WTC11 (cell line): ENCODE measurements at regions not wholly inside any gene's neighbourhood (a gene's known extent, or its start where the extent isn't known, plus 50 kb on each side); places are given as distances from the start of the nearest gene placed in this dataset.

ENCODE experiments used
- ATAC-seq: fragments of 200-7000 bp; cut with Tn5 transposase; 2 replicates; pipeline ENCODE4 v1.10.0; 2021; ENCODE audit warnings: mild to moderate bottlenecking, moderate library complexity
- CTCF ChIA-PET: fragments of 300-600 bp; sonication (Branson Sonifier 250); formaldehyde crosslinking; loops from one replicate; lab custom pipeline; 2021; ENCODE audit warnings: antibody characterized with exemption; lab: Charles Lee
- POLR2A ChIA-PET: fragments of 350-600 bp; sonication (Branson Sonifier 250); formaldehyde crosslinking; loops from one replicate; lab custom pipeline; 2021; ENCODE audit warnings: antibody characterized with exemption; lab: Charles Lee
- DNase-seq: peaks from one replicate; pipeline ENCODE4 v3.0.0; 2021; ENCODE audit warnings: low spot score
- H3K27ac Mint-ChIP-seq: 2 replicates; pipeline ENCODE4 v1.8.0; 2021; ENCODE audit warnings: mixed read lengths
- H3K27me3 Mint-ChIP-seq: 2 replicates; pipeline ENCODE4 v1.8.0; 2021; ENCODE audit warnings: low read depth, mild to moderate bottlenecking, moderate library complexity, mixed read lengths
- H3K36me3 Mint-ChIP-seq: 2 replicates; pipeline ENCODE4 v1.8.0; 2021; ENCODE audit warnings: mixed read lengths
- H3K4me1 Mint-ChIP-seq: 2 replicates; pipeline ENCODE4 v1.8.0; 2022; ENCODE audit warnings: mixed read lengths
- H3K4me3 Mint-ChIP-seq: 2 replicates; pipeline ENCODE4 v1.8.0; 2021; ENCODE audit warnings: mild to moderate bottlenecking, moderate library complexity, mixed read lengths
- H3K9me3 Mint-ChIP-seq: 2 replicates; pipeline ENCODE4 v1.8.0; 2021; ENCODE audit warnings: mixed read lengths
- CREB1 ChIP-seq: sonication (generic); formaldehyde crosslinking; IDR thresholded peaks from 2 replicates; pipeline ENCODE4 v1.8.0; 2023; ENCODE audit warnings: mild to moderate bottlenecking, missing genetic modification reagents
- GABPB1 ChIP-seq: sonication (generic); formaldehyde crosslinking; IDR thresholded peaks from 2 replicates; pipeline ENCODE4 v1.8.1; 2023; ENCODE audit warnings: mild to moderate bottlenecking, missing genetic modification reagents
- JAZF1 ChIP-seq: fragments of 250-450 bp; sonication (Bioruptor Pico); IDR thresholded peaks from 2 replicates; pipeline ENCODE4 v1.9.0; 2021; ENCODE audit warnings: moderate library complexity, mild to moderate bottlenecking, inconsistent platforms
- NR1H2 ChIP-seq: sonication (generic); formaldehyde crosslinking; IDR thresholded peaks from 2 replicates; pipeline ENCODE4 v1.9.0; 2021; ENCODE audit warnings: mild to moderate bottlenecking, moderate library complexity, missing genetic modification reagents
- NR2C2 ChIP-seq: sonication (generic); formaldehyde crosslinking; IDR thresholded peaks from 2 replicates; pipeline ENCODE4 v1.8.0; 2022; ENCODE audit warnings: mild to moderate bottlenecking, missing genetic modification reagents
- NR3C1 ChIP-seq: sonication (generic); formaldehyde crosslinking; conservative IDR thresholded peaks from 2 replicates; pipeline ENCODE4 v1.8.1; 2023; ENCODE audit warnings: low read depth, mild to moderate bottlenecking, missing genetic modification reagents
- PRRX2 ChIP-seq: fragments of 250-450 bp; sonication (Bioruptor Pico); IDR thresholded peaks from 2 replicates; pipeline ENCODE4 v1.8.0; 2021; ENCODE audit warnings: mild to moderate bottlenecking
- SMAD3 ChIP-seq: sonication (generic); formaldehyde crosslinking; IDR thresholded peaks from 2 replicates; pipeline ENCODE4 v1.8.0; 2022; ENCODE audit warnings: missing genetic modification reagents, mild to moderate bottlenecking, borderline replicate concordance
- SP1 ChIP-seq: sonication (generic); formaldehyde crosslinking; conservative IDR thresholded peaks from 2 replicates; pipeline ENCODE4 v1.8.1; 2022; ENCODE audit warnings: missing genetic modification reagents
- ZNF138 ChIP-seq: sonication (generic); formaldehyde crosslinking; conservative IDR thresholded peaks from 2 replicates; pipeline ENCODE4 v1.8.1; 2022; ENCODE audit warnings: mild to moderate bottlenecking, moderate library complexity, missing genetic modification reagents
- TF ChIP-seq, protein P1 (sequence below): sonication (generic); formaldehyde crosslinking; IDR thresholded peaks from 2 replicates; pipeline ENCODE4 v1.8.0; 2022; ENCODE audit warnings: mild to moderate bottlenecking, missing genetic modification reagents
- TF ChIP-seq, protein P2 (sequence below): sonication (generic); formaldehyde crosslinking; IDR thresholded peaks from 2 replicates; pipeline ENCODE4 v1.8.0; 2023; ENCODE audit warnings: mild to moderate bottlenecking, missing genetic modification reagents
- TF ChIP-seq, protein P3 (sequence below): fragments of 250-450 bp; sonication (Bioruptor Pico); IDR thresholded peaks from 2 replicates; pipeline ENCODE4 v1.8.0; 2021; ENCODE audit warnings: mild to moderate bottlenecking
- TF ChIP-seq, protein P4 (sequence below): sonication (generic); formaldehyde crosslinking; IDR thresholded peaks from 2 replicates; pipeline ENCODE4 v1.8.1; 2023; ENCODE audit warnings: mild to moderate bottlenecking, missing genetic modification reagents, borderline replicate concordance
- TF ChIP-seq, protein P5 (sequence below): sonication (generic); formaldehyde crosslinking; conservative IDR thresholded peaks from 2 replicates; pipeline ENCODE4 v1.8.1; 2023; ENCODE audit warnings: mild to moderate bottlenecking, low read depth, missing genetic modification reagents, moderate library complexity
- TF ChIP-seq, protein P6 (sequence below): fragments of 250-450 bp; sonication (Bioruptor Pico); conservative IDR thresholded peaks from 2 replicates; pipeline ENCODE4 v1.9.0; 2021; ENCODE audit warnings: mild to moderate bottlenecking
- TF ChIP-seq, protein P7 (sequence below): sonication (generic); formaldehyde crosslinking; IDR thresholded peaks from 2 replicates; pipeline ENCODE4 v1.8.1; 2023; ENCODE audit warnings: mild to moderate bottlenecking, missing genetic modification reagents

DNA sequence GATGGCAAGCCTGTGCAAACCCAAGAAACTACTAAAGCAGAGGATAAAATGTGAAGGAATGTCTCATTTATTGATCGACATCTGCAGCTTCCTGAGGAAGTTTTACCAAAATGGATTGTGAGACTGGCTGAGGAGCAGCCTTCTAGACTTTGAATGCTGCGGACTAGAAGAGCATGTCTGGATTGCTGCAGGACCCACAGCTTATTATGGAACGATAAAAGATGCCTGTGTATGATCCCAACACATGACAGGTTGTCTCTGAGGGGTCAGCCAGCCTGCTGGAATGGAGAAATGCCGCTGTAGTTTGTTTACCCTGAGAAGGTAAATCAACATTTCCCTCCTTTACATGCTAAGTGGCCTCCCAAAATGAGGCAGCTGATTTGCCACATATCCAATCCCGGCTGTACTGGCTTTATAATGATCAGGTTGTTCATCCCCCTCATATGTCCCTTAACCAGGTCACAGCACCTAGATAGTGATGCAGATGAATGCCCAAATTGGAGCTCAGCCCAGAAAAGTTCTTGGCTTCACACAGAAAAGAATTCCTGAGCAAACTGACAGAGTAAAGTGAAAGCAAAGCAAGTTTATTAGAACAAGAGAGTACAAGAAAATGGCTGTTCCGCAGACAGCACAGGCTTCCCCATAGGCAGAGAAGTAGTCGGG, 63.9 kb downstream of the IL12A start:
- ChIA-PET CTCF (no interaction called here), POLR2A (no interaction called here)
- H3K27me3 Mint-ChIP-seq = no peaks in the 10 kb centered on the region

More for the DNA sequence above, 63.9 kb downstream of the IL12A start:
- Mint-ChIP-seq H3K4me3 (no peak overlapping the region), H3K9me3 (no peaks in the 10 kb centered on the region), H3K36me3 (no peaks in the 10 kb centered on the region), H3K4me1 (no peaks in the 10 kb centered on the region), H3K27ac (no peak overlapping the region)
- no peak for DNase-seq
- no peak for TF ChIP-seq NR3C1 (CRISPR knock-in tag)
- TF ChIP-seq, protein P1, sequence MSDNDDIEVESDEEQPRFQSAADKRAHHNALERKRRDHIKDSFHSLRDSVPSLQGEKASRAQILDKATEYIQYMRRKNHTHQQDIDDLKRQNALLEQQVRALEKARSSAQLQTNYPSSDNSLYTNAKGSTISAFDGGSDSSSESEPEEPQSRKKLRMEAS (CRISPR knock-in tag) = no peak
- TF ChIP-seq ZNF138 (CRISPR knock-in tag) = no peak
- TF ChIP-seq SMAD3 = no peak
- TF ChIP-seq PRRX2 (CRISPR knock-in tag) = no peak
- no peak for TF ChIP-seq NR2C2 (CRISPR knock-in tag)
- TF ChIP-seq, protein P2, sequence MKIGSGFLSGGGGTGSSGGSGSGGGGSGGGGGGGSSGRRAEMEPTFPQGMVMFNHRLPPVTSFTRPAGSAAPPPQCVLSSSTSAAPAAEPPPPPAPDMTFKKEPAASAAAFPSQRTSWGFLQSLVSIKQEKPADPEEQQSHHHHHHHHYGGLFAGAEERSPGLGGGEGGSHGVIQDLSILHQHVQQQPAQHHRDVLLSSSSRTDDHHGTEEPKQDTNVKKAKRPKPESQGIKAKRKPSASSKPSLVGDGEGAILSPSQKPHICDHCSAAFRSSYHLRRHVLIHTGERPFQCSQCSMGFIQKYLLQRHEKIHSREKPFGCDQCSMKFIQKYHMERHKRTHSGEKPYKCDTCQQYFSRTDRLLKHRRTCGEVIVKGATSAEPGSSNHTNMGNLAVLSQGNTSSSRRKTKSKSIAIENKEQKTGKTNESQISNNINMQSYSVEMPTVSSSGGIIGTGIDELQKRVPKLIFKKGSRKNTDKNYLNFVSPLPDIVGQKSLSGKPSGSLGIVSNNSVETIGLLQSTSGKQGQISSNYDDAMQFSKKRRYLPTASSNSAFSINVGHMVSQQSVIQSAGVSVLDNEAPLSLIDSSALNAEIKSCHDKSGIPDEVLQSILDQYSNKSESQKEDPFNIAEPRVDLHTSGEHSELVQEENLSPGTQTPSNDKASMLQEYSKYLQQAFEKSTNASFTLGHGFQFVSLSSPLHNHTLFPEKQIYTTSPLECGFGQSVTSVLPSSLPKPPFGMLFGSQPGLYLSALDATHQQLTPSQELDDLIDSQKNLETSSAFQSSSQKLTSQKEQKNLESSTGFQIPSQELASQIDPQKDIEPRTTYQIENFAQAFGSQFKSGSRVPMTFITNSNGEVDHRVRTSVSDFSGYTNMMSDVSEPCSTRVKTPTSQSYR = no peak
- no peak for TF ChIP-seq GABPB1 (CRISPR knock-in tag)
- TF ChIP-seq SP1 (CRISPR knock-in tag) = no peak
- TF ChIP-seq, protein P3, sequence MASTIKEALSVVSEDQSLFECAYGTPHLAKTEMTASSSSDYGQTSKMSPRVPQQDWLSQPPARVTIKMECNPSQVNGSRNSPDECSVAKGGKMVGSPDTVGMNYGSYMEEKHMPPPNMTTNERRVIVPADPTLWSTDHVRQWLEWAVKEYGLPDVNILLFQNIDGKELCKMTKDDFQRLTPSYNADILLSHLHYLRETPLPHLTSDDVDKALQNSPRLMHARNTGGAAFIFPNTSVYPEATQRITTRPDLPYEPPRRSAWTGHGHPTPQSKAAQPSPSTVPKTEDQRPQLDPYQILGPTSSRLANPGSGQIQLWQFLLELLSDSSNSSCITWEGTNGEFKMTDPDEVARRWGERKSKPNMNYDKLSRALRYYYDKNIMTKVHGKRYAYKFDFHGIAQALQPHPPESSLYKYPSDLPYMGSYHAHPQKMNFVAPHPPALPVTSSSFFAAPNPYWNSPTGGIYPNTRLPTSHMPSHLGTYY (CRISPR knock-in tag) = no peak
- TF ChIP-seq, protein P4, sequence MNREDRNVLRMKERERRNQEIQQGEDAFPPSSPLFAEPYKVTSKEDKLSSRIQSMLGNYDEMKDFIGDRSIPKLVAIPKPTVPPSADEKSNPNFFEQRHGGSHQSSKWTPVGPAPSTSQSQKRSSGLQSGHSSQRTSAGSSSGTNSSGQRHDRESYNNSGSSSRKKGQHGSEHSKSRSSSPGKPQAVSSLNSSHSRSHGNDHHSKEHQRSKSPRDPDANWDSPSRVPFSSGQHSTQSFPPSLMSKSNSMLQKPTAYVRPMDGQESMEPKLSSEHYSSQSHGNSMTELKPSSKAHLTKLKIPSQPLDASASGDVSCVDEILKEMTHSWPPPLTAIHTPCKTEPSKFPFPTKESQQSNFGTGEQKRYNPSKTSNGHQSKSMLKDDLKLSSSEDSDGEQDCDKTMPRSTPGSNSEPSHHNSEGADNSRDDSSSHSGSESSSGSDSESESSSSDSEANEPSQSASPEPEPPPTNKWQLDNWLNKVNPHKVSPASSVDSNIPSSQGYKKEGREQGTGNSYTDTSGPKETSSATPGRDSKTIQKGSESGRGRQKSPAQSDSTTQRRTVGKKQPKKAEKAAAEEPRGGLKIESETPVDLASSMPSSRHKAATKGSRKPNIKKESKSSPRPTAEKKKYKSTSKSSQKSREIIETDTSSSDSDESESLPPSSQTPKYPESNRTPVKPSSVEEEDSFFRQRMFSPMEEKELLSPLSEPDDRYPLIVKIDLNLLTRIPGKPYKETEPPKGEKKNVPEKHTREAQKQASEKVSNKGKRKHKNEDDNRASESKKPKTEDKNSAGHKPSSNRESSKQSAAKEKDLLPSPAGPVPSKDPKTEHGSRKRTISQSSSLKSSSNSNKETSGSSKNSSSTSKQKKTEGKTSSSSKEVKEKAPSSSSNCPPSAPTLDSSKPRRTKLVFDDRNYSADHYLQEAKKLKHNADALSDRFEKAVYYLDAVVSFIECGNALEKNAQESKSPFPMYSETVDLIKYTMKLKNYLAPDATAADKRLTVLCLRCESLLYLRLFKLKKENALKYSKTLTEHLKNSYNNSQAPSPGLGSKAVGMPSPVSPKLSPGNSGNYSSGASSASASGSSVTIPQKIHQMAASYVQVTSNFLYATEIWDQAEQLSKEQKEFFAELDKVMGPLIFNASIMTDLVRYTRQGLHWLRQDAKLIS (CRISPR knock-in tag) = no peak
- no peak for TF ChIP-seq CREB1 (CRISPR knock-in tag)
- TF ChIP-seq NR1H2 (CRISPR knock-in tag) = no peak
- TF ChIP-seq, protein P5, sequence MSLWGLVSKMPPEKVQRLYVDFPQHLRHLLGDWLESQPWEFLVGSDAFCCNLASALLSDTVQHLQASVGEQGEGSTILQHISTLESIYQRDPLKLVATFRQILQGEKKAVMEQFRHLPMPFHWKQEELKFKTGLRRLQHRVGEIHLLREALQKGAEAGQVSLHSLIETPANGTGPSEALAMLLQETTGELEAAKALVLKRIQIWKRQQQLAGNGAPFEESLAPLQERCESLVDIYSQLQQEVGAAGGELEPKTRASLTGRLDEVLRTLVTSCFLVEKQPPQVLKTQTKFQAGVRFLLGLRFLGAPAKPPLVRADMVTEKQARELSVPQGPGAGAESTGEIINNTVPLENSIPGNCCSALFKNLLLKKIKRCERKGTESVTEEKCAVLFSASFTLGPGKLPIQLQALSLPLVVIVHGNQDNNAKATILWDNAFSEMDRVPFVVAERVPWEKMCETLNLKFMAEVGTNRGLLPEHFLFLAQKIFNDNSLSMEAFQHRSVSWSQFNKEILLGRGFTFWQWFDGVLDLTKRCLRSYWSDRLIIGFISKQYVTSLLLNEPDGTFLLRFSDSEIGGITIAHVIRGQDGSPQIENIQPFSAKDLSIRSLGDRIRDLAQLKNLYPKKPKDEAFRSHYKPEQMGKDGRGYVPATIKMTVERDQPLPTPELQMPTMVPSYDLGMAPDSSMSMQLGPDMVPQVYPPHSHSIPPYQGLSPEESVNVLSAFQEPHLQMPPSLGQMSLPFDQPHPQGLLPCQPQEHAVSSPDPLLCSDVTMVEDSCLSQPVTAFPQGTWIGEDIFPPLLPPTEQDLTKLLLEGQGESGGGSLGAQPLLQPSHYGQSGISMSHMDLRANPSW (CRISPR knock-in tag) = no peak
- TF ChIP-seq, protein P6, sequence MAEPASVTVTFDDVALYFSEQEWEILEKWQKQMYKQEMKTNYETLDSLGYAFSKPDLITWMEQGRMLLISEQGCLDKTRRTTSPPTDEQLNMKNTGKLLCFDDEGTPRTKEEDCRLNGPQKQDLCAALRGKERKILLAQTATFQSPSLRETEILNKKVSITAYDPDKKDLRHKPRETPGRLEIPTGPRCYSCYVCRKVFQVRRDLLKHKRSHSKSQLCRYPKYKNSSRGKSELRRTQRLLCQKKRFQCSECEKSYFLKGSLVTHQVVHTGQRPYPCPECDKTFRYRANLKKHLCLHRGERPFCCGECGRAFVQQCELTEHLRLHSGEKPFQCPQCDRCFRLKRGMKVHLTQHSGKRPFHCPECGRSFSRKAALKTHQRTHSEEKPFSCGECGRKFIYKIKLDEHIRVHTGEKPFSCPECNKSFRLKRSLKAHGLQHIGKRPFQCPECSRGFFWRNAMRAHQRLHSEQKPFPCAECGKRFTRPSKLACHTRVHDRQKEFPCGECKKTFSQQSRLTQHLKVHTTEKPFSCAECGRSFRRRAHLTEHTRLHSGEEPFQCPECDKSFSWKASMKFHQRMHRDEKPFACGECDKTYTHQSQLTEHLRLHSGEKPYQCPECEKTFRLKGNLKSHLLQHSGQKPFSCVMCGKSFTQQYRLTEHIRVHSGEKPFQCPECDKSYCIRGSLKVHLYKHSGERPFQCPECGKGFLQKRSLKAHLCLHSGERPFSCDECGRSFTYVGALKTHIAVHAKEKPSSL (CRISPR knock-in tag) = no peak
- TF ChIP-seq, protein P7, sequence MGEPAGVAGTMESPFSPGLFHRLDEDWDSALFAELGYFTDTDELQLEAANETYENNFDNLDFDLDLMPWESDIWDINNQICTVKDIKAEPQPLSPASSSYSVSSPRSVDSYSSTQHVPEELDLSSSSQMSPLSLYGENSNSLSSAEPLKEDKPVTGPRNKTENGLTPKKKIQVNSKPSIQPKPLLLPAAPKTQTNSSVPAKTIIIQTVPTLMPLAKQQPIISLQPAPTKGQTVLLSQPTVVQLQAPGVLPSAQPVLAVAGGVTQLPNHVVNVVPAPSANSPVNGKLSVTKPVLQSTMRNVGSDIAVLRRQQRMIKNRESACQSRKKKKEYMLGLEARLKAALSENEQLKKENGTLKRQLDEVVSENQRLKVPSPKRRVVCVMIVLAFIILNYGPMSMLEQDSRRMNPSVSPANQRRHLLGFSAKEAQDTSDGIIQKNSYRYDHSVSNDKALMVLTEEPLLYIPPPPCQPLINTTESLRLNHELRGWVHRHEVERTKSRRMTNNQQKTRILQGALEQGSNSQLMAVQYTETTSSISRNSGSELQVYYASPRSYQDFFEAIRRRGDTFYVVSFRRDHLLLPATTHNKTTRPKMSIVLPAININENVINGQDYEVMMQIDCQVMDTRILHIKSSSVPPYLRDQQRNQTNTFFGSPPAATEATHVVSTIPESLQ (CRISPR knock-in tag) = no peak
- TF ChIP-seq JAZF1 = no peak
- ATAC-seq = no peak
